Prostate gland (tissue), 1 donor: ENCODE measurements at regions not wholly inside any gene's neighbourhood (a gene's known extent, or its start where the extent isn't known, plus 50 kb on each side); places are given as distances from the start of the nearest gene placed in this dataset.

Experiments used
- POLR2A ChIP-seq: fragments of 450-650 bp; IDR thresholded peaks from one replicate; pipeline ENCODE4 v1.6.1; 2016; ENCODE audit warnings: antibody characterized with exemption, mild to moderate bottlenecking
- POLR2AphosphoS5 ChIP-seq: sonication (generic); formaldehyde crosslinking; IDR thresholded peaks from one replicate; pipeline ENCODE4 v1.6.1; 2017; ENCODE audit warnings: antibody characterized with exemption

- TF ChIP-seq POLR2AphosphoS5 (no peak), POLR2A (no peak)
Observed at GRCh38 chr3:25120665-25121064, 307.4 kb upstream of the RARB start.
